GM18502 (cell line): ENCODE measurements at regions not wholly inside any gene's neighbourhood (a gene's known extent, or its start where the extent isn't known, plus 50 kb on each side); places are given as distances from the start of the nearest gene placed in this dataset.

ENCODE experiments used
- ATAC-seq: cut with Tn5 transposase; IDR thresholded peaks from one replicate; pipeline ENCODE4 v1.9.1; 2021; ENCODE audit warnings: mild to moderate bottlenecking; ENCODE audit not compliant: unreplicated experiment, poor library complexity

DNA sequence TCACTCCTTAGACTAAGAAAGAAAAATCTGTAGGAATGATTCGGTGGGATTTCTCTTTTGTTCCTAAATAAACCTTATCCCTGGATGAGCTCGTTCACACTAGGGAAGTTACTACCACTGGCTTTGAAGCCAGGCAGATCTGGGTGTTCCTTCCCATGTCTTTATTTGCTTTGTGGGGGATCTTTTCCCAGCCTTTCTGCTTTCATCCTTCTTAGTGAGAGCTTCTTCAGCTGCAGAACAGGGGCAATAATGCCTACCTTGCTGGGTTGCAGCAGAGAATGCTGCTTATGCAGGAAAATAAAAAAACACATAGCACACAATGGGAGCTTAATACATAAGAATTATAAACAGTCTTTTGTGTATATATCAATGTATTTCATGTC lies 292.1 kb downstream of the SOX11 start:
- ATAC-seq, result no peak

DNA sequence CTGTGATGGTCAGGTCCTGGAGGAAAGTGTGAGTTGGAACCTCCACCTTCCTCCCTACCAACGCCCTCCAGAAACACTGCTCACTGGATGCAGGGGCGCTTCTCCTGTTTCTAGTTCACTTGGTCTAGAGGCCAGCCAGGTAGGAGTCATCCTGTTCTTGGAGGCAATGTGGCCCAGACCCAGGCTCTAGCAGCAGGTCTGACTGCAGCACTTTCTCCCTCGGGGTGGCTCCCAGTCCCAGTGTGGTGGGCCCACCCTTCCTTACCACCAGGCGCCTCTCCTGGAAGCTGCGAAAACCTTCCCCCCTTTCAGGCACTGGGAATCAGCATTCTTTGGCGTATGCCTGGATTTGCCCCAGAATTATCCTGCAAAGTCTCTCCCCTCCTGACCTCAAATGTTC lies 292.8 kb downstream of the SOX11 start:
- ATAC-seq, result no peak

DNA sequence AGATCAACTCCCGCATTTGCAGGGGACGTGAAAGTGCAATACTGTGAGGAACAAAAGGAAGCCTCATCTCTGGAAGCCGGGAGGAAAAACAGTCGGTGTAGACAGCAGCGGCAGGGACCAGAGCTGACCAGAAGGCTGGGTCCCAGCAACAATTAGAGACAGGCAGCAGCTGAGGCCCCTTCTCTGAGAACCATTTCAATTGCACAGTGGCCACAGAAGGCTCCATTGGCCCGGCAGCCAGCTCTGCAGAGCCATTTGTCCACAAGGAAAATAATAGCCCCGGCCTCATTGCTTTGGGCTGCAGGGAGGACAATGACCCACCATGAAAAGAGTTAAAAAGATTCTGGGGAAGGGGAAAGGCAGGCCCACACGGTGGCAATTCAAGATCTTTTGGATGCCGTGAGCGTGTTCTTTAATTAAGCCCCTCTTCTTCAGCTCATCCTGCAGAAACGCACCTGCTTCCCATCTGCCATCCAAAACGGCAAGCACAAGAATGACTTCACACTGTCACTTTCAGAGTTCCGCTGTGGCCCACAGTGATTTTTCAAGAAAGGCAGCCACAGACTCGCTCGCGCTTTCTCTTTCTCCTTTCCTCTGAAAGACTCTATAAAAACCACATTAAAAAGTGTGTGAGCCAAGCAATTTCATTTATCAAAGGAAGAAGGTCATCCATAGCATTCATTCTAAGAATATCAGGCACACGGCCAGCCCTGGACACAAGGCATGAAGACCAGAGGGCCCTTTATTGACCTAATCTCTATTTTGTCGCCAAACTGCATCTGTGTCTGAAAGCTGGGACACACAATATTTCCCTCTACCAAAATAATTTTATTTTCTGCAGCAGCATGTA lies 293.6 kb downstream of the SOX11 start:
- ATAC-seq, result no peak

DNA sequence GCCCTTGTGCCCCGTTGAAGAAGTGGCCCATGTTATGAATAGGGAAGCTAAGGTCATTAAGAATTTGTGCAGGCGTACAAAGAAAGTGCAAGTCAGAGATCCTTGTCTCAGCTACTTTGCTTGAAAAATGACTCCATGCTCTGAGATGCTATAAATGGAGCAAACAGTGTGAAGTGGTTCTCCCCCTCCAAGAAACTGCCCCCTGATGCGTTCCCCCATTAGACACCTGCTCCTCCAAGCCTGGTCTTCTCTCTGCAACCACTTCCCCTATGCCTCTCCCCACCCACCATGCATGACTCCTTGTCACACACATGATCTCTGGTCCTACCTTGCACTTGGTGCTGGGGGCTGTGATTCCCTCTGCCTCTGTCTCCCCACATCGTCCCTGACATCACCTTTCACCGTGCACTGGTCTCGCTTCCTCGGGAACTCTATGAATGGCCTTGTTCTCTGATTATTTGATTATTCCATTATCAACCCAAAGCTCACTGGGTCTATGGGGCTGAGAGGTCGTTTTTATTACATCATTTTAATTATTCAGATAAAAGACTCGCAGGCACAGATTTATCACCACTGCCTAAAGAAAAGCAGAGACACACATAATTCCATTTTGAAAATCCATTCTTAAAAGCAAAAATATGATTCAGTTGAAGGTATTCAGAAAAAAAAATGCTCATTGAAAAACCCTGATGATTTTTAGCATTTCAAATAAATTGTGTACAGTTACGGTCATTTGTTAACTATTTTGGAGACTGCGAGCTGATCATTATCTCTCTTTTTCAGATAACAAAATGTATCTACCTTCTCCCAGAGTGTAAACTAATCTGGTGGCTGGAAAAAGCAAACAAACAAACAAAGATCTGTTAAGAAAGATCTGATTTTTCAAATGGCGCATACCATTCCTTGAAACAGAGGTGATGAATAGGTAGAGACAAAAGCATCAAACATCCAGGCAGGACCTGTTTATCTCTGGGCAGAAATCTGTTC lies 294.9 kb downstream of the SOX11 start:
- no peak for ATAC-seq

DNA sequence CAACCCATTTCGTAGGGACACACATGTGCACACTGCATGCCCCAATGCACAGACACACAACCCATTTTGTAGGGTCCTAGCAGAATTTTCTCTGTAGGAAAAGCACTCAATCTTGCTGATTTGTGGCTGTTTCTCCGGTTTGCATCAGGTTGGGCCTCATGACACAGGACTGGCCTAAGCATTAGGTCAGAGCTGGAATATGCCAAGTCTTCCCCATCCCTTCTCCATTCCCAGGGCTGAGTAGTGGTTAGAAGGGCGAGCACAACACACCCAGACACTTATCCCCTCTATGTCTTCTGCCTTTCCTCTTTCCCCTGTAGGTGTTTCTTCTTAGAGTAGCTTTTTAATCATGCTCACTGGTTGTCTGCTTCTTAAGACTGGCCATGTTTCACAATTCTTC lies 295.9 kb downstream of the SOX11 start:
- no peak for ATAC-seq

DNA sequence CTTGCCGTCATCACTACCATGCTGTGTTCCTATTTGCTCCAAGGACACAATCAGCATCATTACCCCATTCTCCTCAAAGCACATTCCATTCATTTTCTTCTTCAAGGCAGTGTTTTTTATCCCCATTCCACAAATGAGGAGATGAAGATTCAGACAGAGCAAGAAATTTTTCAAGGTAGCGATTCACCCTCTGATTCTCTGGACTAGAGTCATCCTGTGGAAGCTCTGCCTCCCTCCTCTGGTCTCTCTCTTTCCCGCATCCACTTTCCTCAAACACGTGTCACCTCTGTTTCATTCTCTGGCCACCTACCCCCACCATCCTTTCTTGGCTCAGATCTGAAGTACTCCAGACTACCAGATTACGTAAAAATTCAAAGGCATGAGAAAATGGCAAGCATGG lies 297.9 kb downstream of the SOX11 start:
- ATAC-seq, result no peak

DNA sequence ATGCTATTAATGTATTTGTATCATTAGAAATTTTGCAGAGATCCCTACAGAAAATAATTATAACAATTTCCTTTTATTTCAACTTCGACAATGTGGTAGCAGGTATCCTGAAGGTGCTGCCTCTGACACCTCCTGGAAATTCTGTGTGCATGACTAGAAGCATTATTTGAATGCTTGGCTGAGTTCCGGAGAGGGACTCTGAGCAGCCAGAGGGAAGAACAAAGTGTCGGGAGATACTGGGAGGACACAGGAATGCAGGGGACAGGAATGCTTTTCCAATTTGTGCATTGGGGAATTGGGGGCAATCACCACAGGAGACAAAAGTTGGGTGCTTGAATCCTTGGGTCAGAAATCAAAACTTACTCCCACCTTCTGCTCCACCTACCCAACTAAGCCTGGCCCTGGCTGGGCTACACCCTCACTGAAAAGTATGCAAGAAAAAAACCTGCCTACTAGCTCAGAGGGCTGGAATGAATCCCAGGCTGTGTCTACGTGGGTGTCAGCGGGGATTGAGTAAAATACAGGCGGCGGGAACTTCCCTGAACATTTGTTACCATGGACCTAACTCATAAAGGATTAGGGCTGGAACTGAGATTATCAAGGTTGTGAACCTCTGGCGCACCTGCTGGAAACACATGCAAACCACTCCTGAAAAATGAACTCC lies 299.3 kb downstream of the SOX11 start:
- no peak for ATAC-seq

DNA sequence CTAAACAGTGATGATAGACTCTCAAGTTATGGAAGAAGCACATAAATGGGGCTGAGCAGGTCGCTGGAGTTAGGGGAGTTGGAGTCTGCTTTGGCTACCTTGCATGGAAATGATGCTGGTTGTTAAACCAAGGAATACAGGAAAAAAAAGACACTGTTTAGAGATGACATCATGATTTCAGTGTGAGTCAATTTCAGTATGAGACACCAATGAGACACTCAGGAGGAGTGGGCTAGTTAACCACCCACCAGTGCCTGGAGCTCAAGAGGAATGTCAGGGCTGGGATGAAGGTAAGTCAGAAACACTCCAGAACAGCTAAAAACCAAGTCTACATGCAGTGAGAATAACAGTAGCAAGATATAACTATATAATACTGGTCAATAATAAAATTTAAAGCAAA lies 303.6 kb downstream of the SOX11 start:
- no peak for ATAC-seq

DNA sequence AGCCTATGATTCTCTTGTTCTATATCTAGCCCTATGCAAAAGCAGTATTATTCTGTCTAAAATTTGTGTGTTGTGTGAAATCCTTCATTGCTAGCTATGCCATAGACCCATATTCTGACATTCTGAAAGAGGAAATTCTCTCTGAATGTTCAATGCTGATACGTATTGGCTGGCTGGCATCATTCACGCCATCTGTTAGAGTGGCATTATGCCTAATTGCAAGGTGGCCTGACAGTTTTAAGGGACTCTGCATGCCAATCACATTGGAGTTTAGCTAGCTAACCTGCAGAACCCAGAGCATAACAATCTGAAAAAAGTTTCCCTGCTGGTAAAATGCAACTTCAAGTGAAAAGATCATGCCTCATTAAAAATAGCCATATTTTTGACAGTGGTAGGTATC lies 316.0 kb downstream of the SOX11 start:
- ATAC-seq, result no peak

DNA sequence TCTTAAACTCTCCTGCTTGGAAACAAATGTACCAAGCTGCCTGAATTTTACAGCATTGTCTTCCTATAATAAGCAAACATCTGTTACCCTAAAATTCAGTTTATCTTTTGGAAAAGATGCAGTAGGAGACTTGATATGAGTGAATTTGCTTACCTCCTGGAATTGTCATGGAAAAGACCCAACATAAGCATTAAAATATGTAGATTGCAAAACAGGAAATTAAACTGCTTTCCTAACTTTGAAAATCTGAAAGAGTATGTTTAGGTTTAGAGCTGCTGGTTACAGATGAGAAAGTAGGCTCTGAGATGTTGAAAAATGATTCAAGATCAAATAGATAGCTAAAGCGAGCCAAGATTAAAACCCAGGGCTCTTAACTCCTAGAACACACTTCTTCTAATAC lies 316.5 kb downstream of the SOX11 start:
- ATAC-seq, result no peak

DNA sequence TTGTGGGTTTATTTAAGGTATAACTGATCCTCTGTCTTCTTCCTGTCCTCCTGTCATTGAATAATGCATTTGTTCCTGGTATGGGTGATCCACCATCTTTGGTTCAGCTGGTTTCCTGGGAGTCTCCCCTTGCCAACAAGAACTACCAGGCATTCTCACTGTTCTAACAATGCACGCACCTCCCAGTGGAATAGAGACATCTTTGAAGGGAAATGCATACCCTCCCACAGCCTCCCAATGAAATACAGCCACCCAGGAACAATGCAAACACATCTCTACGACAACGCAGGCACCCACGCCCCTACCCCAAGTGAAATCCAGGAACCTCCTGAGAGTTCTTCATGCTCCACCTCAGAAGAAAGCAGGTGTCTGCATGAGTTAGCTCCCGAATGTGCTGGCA lies 318.0 kb downstream of the SOX11 start:
- no peak for ATAC-seq

DNA sequence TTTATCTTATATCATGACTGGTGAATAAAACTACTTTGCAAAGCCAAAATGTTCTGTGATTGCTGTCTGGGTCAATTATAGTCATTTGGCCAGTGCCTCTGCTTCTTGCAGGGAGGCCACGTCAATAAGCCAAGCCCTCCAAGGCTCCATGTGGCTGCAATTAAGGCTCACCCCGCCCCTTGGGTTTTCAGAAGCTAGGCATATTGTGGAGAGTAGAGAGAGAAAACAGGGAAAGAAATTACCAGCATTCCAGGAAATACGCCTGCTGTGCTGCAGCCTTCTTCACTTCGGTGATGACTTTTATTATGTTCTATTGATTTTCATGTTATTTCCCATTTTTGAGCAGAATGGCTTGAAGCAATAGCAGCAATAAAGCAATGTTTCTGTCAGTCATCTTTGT lies 319.7 kb downstream of the SOX11 start:
- no peak for ATAC-seq

DNA sequence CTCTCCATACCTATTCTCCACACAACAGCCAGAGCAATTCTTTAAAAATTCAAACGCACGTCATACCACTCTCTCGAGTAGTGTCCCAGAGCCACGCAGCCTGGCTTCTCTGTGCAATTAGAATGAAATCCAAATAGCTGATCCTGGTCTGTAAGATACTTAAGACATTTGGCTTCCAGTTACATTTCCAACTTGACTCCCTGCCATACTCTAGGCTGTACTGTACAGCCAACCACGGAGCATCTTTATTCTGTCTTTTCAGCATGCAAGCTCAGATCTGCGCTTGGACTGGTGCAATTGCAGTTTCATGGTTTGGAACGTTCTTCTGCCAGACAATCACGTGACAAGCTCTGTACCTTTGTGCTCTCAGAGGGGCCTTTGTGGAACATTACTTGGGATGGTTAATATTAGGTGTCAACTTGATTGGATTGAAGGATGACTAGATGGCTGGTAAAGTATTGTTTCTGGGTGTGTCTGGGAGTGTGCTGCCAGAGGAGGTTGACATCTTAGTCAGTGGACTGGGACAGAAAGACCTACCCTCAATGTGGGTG lies 325.6 kb downstream of the SOX11 start:
- ATAC-seq, result no peak

DNA sequence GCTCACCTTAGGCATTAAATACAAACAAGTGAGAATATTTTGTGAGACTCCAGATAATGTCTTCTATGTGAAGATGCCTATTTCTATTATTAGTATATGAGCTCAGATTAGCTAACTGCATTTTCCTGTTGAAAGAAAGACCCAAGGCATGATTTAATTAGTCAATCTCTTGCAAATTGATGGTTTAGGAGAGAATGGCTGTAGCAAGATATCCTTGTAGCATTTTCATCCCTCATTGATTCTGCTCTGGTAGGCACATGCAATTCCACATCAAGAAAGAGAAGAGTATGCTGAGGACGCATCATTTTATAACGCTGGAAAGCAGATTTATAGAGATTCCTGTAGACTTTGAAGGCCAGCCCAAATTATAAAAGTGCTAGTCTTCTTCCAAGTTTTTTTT lies 332.0 kb downstream of the SOX11 start:
- ATAC-seq, result no peak

DNA sequence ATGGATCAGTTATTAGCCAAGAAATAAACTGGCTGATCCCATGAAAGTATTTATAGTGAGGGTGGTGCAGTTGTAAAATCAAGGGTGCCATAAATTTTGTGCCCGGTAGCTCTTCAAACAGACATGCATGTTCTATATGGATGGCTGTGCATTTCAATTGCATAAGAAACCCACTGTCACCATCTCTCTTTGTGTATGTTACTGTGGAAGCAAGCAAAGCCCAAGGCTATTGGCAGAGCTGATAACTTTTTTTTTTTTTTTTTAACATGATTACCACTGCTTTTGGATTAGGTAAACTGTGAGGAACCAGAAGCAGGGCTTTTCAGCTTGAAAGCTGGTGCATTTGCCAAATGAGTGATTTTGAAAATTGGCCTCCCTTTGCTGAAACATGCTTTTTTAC lies 332.6 kb downstream of the SOX11 start:
- ATAC-seq, result no peak

DNA sequence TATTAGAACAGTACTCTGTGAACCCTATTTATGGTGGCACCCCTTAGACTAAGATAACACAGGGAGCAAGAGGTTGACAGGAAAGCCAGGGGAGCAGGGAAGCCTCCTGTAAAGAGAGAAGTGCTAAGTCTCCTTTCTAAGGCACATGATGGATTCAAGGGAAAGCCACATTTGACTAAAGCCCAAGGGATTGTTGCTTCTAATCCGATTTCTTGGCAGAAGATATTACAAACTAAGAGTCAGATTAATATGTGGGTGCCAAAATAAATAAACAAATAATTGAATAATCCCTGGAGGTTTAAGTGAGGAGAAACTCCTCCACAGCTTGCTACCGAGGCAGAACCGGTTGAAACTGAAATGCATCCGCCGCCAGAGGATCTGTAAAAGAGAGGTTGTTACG lies 333.2 kb downstream of the SOX11 start:
- ATAC-seq, result no peak

DNA sequence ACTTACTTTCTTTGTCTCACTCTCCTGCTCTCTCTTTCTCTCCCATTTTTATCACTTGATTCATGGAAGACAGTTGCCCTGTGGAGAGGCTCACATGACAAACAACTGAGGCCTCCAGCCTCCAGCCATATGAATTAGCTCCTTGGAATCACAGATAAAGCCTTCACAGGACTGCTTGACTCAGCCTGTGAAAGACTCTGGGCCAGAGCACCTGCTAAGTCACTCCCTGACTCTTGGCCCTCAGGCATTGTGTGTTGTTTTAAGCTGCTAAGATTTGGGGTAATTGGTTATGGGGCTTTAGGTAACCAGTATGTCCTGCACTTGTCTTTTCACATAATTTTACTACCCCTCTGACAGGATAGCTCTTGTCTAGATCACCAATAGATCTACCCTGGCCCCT lies 334.9 kb downstream of the SOX11 start:
- no peak for ATAC-seq

DNA sequence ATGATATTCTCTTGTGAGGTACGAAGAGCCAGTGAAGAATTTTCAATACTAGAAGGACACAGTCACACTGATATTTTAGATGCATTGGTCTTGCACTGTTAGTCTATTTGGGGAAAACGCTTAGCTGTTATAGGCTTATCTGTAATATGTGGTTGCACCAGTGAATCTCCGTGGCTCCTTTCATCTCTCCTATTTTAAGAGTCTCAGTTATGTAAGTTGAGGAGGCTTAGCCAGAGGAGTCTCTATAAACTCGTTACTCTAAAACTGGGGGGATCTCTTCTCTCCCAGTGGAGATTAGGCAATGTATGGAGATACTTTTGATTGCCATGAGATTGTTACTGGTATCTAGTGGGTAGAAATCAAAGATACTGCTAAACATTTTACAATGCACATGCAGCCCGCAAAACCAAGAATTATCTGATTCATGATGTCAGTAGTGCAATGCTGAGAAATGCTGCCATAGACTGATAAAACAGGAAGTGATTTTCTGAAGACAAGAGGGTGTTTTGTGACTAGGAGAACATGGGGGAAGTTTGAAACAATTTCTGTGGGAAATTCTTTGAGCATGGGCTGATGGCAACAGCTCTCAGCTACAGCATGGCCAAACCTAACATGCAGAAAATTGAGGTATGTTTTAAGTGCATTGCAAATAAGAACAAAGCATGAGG lies 339.1 kb downstream of the SOX11 start:
- no peak for ATAC-seq

DNA sequence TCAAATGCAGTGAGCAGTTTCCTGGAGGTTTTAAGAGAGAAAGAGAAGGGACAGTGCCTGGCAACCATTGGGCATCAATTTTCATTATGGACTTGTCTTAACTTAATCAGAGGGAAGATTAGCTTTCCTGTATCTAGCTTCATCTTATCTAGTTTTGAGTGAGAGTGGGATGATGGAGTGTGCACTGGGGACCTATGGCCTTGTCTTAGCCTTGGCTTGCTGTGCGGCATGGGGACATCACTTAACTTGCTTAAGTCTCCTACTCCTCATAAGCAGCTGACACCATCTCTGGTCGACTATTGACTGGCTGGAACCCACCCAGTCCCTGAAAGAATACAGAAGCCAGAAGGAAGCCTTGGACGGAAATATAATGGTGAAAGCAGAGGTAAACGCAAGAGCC lies 344.0 kb downstream of the SOX11 start:
- no peak for ATAC-seq

DNA sequence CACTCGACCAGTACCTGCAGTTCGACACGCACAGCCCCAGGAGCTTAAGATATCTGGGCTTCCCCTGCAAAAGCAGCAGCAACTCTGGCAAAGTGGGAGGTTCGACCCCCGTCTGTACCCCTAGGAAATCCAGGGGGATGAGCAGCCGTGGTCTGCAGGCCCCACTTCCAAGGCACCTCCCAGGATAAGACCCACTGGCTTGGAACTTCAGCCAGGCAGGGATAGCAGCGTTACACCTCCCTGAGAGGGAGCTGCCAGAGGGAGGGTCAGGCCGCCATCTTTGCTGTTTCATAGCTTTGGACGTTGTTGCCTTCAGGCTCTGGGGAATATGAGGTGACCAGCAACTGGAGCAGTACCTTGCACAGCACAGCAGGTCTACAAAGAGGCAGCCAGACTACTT lies 351.1 kb downstream of the SOX11 start:
- no peak for ATAC-seq
